ENCODE measurements at regions not wholly inside any gene's neighbourhood (a gene's known extent, or its start where the extent isn't known, plus 50 kb on each side); places are given as distances from the start of the nearest gene placed in this dataset.

DNA sequence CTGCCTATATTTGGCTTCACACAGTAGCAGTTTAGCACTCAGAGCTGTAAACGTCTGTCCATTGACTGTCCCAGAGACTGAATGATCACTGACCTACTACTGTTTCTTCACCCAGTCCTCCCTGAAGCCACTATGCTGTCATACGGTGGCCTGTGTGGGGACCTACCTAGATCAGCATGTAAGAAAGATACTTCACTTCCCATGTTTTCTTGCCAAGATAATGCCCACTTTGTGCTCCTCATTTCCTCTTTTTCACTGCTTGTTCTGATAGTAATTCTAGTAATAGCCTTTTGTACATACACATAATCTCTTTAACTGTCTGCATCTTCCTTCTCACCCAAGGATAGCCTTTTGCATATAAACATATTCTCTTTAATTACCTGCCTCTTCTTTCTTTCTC is 109.9 kb upstream of the TIAM2 start:
- DNase-seq = no peak

DNA sequence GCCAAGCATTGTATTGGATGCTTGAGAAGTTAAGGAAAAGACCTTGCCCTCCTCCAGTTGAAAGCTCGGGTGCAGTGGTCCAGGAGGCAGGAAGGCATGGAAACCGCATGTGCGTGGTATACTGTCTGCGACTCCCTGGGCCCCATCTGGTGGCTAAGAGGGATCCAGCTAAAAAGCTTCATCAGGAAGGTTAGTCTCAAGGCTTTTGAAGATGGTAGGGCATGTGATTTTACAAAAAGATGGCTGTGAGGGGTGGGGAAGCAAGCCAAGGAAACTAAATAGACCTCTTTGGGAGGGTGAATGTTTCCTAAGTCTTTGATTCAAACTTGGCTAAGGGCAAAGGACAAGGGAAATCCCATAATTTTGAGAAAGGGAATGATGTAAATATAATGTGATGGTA is 109.1 kb upstream of the TIAM2 start:
- no peak for DNase-seq

DNA sequence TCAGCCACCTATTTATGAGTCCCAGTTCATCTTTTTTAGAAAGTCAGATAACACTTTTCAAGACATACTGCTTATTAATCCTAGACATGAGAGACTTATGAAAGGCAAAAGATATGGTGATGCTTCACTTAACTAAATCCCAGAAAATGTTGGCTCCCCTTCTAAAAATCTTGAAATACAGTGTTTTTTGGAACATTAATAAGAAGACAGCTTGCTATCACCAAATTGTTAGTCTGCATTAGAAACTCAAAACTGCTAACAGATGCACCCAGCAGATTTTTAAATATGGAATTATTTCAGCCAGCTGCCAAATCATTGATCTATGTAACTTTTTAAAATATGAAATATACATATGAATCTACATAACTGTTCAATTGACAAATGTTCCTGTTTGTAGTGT is 108.6 kb upstream of the TIAM2 start:
- DNase-seq = no peak

DNA sequence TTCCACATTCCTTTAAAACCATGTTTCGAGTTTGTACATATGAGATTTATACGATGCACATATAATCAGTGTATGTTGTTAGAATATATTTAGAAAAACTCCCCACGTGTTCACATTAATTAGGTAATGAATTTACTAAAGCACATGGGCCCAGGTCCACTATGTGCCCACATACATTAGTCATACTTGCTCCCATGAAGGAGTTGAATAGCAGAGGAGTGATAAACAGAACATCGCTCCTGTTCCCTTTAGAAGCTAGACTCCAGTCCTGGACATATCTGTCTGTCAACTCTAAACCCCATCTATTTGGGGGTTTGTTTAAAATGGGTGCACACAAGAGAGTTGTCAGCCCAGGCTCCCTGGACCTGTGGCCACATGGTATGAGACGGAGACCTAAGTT is 108.1 kb upstream of the TIAM2 start:
- no peak for DNase-seq

DNA sequence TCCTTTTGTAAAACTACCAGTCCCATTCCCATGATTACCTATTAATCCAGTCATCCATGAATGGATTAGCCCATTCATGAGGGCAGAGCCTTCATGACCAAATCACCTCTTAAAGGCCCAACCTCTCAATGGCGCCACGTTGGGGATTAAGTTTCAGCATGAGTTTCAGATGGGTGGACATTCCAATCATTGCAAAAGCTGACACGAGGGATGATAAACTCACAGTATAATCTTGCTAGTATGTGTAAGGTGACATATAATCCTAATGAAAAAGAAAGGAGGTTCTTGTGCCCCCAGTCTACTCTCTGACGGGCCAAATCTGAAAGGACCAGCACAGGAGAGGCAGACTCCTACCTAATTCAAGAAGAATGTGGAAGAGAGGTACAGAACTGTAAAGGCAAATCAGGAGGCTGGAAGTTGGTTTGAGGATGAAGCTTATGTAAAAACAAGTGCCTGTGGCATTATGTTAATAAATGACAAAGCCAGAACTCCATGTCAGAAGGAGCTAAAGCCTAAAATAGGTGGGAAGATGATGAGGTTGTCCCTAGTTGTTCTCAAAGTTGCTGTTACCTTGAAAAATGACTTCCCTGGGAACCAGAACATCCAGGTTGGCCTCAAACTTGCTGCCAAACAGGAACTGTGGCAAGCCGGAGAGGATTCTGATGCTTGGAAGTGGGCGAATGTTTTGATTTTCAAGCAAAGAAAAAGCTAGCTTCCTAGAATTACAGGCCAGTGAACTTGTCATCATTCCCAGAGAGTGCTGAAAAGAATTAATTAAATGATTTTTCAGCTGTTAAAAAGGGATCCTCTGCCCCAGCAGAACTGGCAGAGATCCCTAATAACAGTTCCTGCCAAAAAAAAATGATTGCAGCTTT is 106.5 kb upstream of the TIAM2 start:
- DNase-seq = no peak

DNA sequence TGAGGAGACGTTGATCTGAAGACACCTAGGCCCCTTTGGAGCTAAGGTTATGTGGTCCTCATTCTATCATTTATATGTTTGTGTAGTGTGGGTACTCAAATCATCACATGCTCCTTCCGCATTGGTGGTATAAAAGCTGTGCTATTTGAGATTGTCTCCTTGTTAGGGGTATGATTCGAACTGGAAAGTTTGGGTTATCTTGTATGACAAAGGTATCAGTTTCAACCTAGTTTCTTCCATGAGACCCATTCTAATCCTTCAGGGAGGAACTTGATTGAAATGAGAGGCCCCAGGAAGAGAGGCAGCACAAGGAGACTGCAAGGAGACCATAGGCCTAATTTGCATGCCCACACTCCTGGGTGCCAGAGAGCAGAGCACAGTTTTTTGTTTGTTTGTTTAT is 104.2 kb upstream of the TIAM2 start:
- DNase-seq = no peak

DNA sequence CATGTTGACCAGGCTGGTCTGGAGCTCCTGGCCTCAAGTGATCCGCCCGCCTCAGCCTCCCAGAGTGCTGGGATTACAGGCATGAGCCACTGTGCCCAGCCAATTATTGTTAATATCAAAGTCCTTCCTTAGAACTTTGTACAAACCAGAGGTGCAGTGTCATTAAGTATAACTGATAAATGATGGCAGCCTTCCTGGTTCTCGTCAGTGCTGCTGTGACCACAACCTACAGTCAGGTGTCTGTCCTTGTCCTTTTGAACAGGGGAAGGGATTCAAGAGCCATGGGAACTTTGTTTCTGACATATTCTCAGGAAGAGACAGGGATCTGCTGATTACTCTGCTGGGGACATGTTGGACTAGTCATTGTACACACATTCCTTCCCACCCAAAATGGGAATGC is 103.2 kb upstream of the TIAM2 start:
- DNase-seq = no peak

DNA sequence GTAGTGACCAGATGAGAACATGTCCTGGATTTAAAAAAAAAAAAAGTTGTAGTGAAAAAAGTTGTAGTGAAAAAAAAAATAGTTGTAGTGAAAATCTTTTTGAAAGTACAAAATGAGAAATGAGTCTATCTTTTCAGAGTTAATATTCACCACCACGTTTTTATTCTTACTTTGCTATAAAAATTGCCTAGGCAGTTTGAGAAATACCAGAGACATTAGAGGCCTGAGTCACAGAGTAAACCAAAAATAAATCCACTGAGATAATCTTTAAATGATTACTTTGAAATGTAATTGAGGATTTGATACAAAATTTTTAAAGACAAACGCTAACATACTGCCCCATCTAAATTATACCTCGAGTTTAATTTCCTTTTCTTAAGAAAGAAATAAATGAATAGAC is 101.2 kb upstream of the TIAM2 start:
- DNase-seq = no peak

DNA sequence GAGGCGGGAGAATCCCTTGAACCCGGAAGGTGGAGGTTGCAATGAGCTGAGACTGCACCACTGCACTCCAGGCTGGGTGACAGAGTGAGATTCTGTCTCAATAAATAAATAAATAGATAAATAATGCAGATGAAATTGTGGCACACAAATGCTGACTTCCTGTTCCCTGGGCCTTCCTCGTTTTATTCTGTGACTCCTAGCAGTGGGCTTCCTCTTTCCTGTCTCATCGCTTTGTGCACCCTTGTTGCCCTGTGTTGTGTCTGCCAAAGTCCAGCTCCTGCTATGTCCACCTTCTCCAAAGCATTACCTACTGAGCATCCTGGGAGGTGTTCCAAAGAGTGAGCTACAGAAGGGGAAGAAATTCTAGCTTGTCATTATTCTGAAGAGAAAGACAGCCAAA is 100.2 kb upstream of the TIAM2 start:
- DNase-seq = no peak

DNA sequence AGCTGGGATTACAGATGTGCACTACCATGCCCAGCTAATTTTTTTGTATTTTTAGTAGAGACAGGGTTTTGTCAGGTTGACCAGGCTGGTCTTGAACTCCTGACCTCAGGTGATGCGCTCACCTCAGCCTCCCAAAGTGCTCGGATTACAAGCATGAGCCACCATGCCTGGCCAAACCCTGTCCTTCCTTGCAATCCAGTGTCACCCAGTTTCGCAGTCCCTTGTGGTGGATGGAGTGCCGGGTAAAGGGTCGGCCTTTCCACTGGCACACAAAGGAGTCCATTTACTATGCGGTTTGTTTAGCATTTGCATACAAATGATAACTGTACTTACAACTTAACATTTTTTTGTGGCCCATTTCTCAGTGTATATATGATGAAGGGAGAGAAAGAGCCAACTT is 99.3 kb upstream of the TIAM2 start:
- DNase-seq = no peak

DNA sequence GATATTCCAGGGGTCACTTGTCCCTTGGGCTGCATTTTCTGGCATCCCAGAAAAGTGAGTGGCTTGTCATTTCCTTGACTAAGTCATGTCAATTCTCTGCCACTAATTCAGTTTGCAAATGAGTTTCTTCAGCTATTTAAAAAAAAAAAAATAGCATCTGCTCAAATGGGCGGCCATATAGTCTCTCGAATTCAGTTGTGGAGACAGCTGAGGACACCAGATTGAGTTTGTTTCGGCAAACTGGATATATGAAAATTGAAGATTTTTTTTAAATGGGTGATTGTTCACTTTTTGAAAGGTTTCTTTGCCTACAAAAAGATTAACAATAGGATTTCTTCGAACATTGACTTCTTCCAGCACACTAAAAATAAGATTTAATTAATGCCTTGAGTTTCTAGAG is 96.3 kb upstream of the TIAM2 start:
- no peak for DNase-seq

DNA sequence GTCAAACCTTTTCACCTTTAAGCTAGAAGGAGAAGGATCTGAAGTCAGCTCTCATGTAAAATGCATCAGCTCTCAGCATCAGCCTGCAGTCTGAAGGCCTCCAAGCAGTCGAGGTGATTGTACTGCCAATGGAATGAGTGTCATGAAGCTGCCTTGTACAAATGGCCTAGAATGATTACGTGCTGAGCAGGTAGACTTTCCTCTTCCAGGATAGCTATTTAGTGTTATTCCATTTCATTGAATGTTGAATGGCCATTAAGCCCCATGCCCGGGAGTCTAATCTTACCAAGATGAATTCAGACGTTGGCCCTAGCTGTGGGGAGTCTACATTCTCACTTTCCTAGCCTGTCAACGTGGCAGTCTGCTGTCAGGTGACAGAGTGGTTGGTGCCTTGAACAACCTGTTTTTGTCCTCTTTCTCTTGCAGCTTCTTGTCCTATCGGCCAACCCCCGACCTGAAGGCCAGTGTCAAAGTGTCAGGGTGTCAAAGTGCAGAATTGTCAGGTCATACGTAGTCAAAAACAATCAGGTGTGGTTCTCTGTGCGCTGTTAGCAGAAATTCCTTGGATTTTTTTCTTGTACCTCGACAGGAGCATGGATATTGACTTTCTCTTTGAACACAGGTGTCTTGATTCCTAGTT is 95.2 kb upstream of the TIAM2 start:
- no peak for DNase-seq

DNA sequence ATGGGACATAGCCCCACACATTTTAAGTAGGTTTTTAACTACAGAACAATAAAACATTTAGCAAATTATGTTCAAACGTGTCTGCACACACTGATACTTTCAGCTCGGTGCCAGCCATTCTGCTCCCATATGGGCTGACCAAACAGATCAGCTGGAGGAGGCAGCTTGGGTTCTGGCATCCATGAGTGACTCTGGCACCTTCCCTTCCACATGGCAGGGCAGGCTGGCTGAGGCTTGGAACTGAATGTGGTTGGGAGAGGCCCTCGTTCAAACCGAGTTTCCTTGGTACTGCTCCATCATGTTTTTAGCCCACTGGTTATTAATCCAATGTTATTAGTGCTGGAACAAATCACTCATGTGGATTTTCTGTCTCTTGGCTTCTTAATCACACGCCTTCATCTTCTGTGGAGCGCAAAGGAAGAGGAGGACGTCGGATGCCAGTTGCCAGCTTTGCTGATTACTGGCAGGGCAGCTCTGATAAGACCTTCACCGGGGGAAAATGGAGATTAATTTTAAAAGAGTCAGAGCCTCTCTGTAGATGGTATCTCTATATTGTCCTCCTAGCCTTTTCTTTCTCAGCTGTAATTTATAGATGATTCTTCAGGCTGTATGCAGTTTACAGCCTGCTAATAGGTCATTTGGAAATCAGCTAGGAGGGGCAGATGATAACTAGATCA is 93.1 kb upstream of the TIAM2 start:
- no peak for DNase-seq

DNA sequence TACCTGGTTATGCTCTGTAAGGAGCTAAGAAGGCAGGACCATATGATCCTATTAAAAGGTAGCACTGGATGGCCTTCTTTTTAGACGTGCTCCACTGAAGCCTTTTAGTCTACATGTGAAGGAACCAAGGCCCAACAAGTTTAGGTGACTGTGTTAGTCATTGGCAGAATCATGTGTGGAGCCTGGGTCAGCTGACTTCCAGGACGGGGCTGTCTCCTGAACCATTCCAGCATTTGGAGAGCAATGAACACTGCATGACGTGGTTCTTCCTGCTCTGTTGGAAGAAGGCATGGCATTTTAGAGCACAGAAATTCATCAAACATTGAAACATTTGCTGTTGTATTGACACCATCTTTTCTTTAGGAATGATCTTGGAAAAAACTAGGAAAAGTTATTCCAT is 87.8 kb upstream of the TIAM2 start:
- no peak for DNase-seq

DNA sequence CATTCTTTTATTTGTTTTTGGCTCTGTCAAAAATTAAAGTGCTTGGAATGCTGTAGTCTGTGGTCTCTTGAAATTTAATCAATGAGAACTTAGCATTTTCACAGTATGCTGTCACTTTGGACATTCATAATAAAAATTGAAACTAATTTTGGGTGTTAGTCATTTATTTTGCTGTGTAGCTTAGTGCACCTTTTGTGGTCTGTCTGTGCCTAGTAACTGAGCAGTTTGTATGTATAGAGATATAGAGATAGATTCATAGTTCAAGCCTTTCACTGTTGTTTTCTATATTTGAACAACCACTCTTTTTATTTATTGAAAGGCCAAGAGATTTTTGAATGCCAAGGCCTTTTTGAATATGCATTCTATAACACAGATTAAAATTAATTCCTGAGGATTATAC is 86.4 kb upstream of the TIAM2 start:
- no peak for DNase-seq

DNA sequence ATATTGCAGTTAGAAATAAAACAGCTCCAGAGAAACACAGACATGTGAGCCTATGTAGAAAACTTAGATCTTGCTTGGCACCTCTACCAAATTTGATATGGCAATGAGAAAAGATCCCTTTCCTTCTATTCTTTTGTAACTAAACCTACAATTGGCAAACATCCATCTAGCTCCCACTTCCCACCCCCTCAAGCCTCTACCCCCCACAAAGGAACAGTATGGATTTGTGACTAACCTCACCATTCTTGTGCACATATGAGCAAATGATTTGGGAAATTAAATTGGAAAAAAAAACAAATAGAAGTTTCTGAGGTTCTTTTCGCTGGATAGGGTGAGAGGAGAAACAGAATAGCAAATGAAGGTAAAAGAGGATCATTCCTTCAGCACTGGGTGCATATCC is 85.8 kb upstream of the TIAM2 start:
- no peak for DNase-seq

DNA sequence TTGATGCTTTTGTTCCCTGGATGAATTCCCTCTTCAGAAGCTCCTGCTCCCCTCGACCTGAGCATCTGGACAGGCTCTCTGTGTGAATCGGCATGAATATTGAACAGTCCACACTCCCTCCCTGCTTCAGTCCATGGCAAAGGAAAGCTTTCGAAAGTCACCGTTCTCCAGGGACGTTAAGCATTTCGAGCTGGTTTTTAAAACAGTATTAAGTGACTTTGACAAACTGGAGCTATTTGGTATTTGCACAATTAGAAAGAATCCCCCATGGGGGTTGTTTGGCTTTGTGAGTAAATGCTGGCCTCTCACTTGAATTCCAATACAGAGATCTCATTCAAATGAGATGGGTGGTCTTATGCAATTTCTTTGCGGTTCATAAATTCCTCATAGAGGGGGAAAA is 85.3 kb upstream of the TIAM2 start:
- DNase-seq = no peak

DNA sequence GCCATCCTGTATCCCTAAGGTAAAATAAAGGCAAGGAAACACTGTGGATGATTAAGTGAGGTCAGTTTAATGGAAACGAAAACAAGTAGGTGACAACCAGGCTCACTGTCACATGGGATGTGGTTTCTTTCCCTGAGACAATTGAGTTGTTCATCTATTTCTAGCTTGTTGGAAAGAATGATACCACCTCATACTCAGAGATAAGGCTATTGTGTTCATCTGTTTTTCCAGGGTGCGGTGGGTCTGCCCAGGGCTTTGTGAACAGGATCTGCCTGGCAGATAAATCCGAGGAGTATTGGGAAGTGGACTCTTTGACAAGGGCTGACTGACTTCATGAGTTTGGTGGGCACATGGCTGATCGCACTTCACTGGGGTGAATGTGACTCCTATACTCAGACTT is 80.8 kb upstream of the TIAM2 start:
- no peak for DNase-seq

DNA sequence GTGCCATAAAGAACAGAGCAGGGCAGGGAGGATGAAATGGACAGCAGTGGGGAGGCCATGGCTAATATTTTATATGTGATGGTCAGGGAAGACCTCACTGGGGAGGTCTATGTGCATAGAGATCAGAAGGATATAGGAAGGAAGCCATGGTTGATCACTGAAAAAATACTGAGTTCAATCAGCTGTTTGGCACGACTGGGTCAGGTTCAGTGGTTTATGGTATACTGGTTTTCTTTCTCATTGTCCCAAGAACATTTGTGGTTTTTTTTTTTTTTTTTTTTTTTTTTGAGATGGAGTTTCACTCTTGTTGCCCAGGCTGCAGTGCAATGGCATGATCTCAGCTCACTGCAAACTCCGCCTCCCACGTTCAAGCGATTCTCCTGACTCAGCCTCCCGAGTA is 78.3 kb upstream of the TIAM2 start:
- DNase-seq = no peak

DNA sequence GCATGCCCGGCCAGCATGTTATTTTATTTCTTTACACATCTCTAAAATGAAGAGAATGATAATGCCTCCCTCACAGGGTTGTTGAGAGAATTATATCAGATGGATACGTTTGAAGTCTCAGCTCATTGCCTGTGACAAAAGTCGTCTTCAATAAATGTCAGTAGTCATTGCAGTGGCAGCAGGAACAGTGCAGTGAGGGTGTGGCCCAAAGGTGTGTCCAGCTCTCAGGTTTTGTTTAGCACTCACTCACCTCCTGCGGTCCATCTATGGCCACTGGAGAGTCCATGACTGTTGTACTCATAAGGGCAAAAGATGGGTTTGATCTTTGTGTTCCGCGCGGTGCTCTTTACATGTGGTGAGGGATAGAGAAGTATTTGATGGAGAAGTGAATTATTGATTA is 77.2 kb upstream of the TIAM2 start:
- no peak for DNase-seq

DNA sequence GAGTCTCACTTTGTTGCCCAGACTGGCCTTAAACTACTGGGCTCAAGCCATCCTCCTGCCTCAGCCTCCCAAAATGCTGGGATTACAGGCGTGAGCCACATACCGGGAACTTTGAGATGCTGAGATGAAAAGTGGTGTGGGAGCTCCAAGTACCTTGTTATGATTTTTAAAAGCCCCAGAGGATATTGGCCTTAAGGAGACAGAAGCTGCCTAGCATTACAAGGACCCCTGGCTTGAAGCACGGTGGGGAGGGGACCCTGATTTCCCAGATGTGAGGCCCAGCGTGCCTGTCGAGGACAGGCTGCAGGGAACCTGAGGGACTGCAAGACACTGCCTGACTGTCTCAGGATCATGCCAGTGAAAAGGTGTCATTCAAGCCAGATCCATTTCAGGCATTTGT is 75.3 kb upstream of the TIAM2 start:
- DNase-seq = no peak

DNA sequence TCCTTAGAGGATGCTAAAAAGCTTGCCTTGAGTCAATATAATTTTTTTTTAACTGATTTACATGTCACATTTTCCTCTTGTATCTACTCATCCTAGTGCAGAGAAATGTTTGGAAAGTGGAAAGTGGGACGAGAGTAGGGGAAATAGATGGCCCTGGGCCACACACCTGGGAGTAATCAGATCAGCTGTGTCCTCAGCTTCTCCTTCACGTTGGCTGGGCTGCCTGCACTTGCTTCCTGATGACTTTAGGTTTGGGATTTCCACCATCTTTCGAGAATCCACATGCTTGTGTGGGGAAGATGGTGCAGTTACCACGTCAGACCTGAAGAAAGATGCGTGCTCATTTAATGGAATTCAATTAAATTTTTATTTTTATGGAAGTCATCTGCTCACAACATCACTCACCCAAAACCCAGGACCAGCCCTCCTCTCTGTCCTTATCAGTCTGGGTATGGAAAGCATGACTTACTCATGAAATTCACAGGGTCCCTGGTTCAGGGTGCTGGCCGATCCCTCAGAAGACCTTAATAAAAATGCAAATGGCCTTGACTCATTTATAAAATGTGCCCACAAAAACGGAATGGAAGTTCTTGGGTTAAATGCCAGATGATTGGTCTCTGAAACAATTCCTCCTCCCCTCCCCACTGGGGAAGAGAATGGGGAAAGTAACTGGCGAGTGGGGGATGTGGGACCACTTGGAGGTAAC is 74.5 kb upstream of the TIAM2 start:
- DNase-seq = no peak

DNA sequence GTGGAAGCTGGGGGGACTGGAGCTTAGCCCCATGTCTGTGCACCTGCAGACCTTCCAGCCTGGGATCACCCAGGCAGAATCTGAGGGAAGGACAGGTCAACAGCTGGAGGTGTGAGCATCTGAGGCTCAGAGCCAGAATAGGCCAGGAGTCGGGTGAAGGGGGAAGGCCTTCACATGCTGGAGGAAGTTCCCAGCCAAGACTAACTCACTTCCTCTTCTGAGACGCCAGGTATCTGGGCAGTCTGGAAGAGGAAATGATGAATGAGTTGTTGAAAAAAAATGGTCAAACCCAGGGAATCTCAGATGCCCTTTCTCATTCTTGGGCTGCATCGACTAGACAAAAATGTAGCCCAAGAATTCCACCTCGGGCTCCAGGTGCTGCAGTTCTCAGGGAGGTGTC is 73.6 kb upstream of the TIAM2 start:
- DNase-seq = no peak
